T-helper 1 cell treated with Interleukin-12 subunit alpha and Interleukin-12 subunit beta and Interleukin-4 antibody, amounts not matched to agents 30 μg/mL and 1 μg/mL, for 36 hours (primary cell): ENCODE measurements at regions not wholly inside any gene's neighbourhood (a gene's known extent, or its start where the extent isn't known, plus 50 kb on each side); places are given as distances from the start of the nearest gene placed in this dataset.

Experiments used
- H3K27ac Mint-ChIP-seq: one replicate; pipeline ENCODE4 v1.8.0; 2021; ENCODE audit warnings: mild to moderate bottlenecking, mixed read lengths
- H3K27me3 Mint-ChIP-seq: one replicate; pipeline ENCODE4 v1.8.0; 2021; ENCODE audit warnings: low read depth, mixed read lengths
- H3K36me3 Mint-ChIP-seq: one replicate; pipeline ENCODE4 v1.8.0; 2021; ENCODE audit warnings: low read depth, mixed read lengths
- H3K4me1 Mint-ChIP-seq: one replicate; pipeline ENCODE4 v1.8.0; 2021; ENCODE audit warnings: low read depth, mixed read lengths
- H3K4me3 Mint-ChIP-seq: one replicate; pipeline ENCODE4 v1.8.0; 2021; ENCODE audit warnings: mild to moderate bottlenecking, moderate library complexity, mixed read lengths
- H3K9me3 Mint-ChIP-seq: one replicate; pipeline ENCODE4 v1.8.0; 2021; ENCODE audit warnings: mixed read lengths

GRCh38 chr1:11388617-11389016 is 90.3 kb upstream of the DISP3 start:
- no peak overlapping the region for H3K27ac Mint-ChIP-seq
- H3K4me1 Mint-ChIP-seq: peaks cover 10% of the 10 kb centered on the region
- H3K9me3 Mint-ChIP-seq: no peaks in the 10 kb centered on the region
- H3K36me3 Mint-ChIP-seq: no peaks in the 10 kb centered on the region
- peaks cover 31% of the 10 kb centered on the region for H3K27me3 Mint-ChIP-seq
- no peak overlapping the region for H3K4me3 Mint-ChIP-seq

DNA sequence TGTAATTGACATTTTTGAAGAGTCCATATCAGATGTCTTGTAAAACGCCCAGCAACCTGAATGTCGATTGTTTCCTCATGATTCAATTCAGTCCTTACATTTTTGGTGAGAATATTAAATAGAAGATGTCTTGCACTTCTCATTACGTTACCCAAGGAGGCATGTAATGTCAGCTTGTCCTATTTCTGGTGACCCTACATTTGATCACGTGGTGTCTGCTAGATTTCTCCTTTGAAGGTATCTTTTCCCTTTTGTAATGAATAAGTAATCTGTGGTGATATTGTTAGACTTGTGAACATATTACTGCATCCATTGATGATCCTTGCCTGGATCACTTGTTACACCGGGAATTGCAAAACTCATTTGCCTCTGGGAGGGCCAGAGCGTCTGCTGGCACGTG is 87.6 kb upstream of the DISP3 start:
- H3K36me3 Mint-ChIP-seq: no peaks in the 10 kb centered on the region
- H3K27me3 Mint-ChIP-seq: peaks cover 23% of the 10 kb centered on the region
- no peaks in the 10 kb centered on the region for H3K9me3 Mint-ChIP-seq
- H3K27ac Mint-ChIP-seq: no peak overlapping the region
- H3K4me1 Mint-ChIP-seq: peaks cover 3% of the 10 kb centered on the region
- no peak overlapping the region for H3K4me3 Mint-ChIP-seq

DNA sequence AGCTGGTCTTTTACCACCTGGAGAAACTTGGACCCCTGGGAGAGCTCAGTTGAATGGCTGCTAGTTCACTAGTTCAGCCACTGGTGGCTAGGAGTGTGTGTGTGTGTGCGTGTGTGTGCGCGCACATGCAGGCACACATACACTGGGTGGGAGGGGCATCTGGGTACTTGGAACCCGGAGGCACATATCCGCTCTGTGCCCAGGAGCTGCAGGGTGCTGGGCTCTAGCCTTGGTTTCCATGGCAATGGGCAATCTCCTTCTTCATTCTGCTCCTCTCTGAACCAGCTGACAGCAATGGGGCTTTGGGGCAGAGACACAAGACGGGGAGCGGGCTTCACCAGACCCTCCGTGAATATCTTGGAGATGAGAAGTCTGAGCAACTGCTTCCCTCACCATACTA is 87.1 kb upstream of the DISP3 start:
- Mint-ChIP-seq H3K4me1 (peaks cover 3% of the 10 kb centered on the region), H3K36me3 (no peaks in the 10 kb centered on the region), H3K9me3 (no peaks in the 10 kb centered on the region), H3K27ac (no peak overlapping the region), H3K27me3 (peaks cover 18% of the 10 kb centered on the region), H3K4me3 (no peak overlapping the region)

DNA sequence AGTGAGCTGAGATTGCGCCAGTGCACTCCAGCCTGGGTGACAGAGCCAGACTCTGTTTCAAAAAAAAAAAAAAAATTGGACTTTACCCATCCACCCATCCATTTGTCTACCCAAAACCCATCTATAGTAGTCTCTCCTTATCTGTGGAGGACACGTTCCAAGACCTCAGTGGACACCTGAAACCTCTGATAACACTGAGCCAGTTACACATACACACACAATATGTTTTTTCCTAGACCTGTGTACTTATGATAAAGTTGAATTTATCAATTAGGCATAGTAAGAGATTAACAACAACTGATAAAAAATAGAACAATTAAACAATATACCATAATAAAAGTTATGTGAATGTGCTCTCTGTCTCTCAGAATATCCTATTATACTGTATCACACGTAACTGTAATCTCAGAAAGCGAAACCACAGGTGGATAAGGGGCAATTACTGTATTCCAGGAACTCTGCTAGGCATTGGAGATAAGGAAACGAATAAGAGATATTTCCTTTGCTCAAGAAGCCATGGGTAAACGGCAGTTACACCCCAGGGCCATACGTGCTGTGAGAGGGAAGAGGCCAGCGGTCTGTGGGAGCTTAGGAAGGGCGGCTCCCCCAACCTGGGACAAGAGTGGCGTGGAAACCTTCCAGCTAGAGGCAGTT is 84.2 kb upstream of the DISP3 start:
- H3K27me3 Mint-ChIP-seq: peaks cover 14% of the 10 kb centered on the region
- H3K36me3 Mint-ChIP-seq: no peaks in the 10 kb centered on the region
- peaks cover 3% of the 10 kb centered on the region for H3K4me1 Mint-ChIP-seq
- H3K4me3 Mint-ChIP-seq: no peak overlapping the region
- H3K9me3 Mint-ChIP-seq: no peaks in the 10 kb centered on the region
- H3K27ac Mint-ChIP-seq: no peak overlapping the region

- Mint-ChIP-seq H3K27ac (no peak overlapping the region), H3K4me1 (peaks cover 3% of the 10 kb centered on the region), H3K27me3 (peaks cover 14% of the 10 kb centered on the region), H3K36me3 (no peaks in the 10 kb centered on the region), H3K4me3 (no peak overlapping the region), H3K9me3 (no peaks in the 10 kb centered on the region)
Observed at GRCh38 chr1:11395616-11396015, 83.3 kb upstream of the DISP3 start.

- H3K4me1 Mint-ChIP-seq: peaks cover 3% of the 10 kb centered on the region
- no peak overlapping the region for H3K27ac Mint-ChIP-seq
- H3K27me3 Mint-ChIP-seq: peaks cover 6% of the 10 kb centered on the region
- H3K36me3 Mint-ChIP-seq: no peaks in the 10 kb centered on the region
- no peaks in the 10 kb centered on the region for H3K9me3 Mint-ChIP-seq
- no peak overlapping the region for H3K4me3 Mint-ChIP-seq
Observed at GRCh38 chr1:11397151-11397901, 81.6 kb upstream of the DISP3 start.

- Mint-ChIP-seq H3K9me3 (peaks cover 10% of the 10 kb centered on the region), H3K27me3 (peaks cover 6% of the 10 kb centered on the region), H3K36me3 (no peaks in the 10 kb centered on the region), H3K4me3 (no peak overlapping the region), H3K27ac (no peak overlapping the region), H3K4me1 (peaks cover 3% of the 10 kb centered on the region)
Observed at GRCh38 chr1:11399250-11399649, 79.7 kb upstream of the DISP3 start.

DNA sequence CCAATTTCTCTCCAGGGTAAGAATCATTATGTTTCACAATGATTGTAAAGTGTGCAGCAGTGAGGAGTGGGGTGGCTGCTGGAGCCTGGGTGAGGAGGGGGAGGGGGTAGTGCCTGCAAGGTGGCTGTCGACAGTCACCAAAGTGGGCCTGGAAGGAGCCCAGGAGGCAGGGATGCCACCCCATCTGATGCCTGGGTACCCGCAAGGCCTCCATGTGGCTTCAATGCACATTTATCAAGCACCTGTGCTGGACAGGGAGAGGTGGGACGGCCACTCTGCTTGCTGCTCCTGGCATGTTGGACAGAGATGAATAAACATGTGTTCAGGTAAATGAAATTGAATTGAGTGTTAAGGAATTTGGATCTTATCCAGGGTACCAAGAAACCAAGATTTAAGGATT is 78.8 kb upstream of the DISP3 start:
- H3K4me3 Mint-ChIP-seq: no peak overlapping the region
- no peaks in the 10 kb centered on the region for H3K36me3 Mint-ChIP-seq
- no peaks in the 10 kb centered on the region for H3K4me1 Mint-ChIP-seq
- no peak overlapping the region for H3K27ac Mint-ChIP-seq
- peaks cover 10% of the 10 kb centered on the region for H3K9me3 Mint-ChIP-seq
- H3K27me3 Mint-ChIP-seq: peaks cover 6% of the 10 kb centered on the region

- H3K9me3 Mint-ChIP-seq: peaks cover 10% of the 10 kb centered on the region
- peaks cover 6% of the 10 kb centered on the region for H3K27me3 Mint-ChIP-seq
- H3K4me1 Mint-ChIP-seq: no peaks in the 10 kb centered on the region
- no peak overlapping the region for H3K27ac Mint-ChIP-seq
- H3K36me3 Mint-ChIP-seq: no peaks in the 10 kb centered on the region
- no peak overlapping the region for H3K4me3 Mint-ChIP-seq
Observed at GRCh38 chr1:11400567-11400966, 78.4 kb upstream of the DISP3 start.

- peak overlapping the region; percentile 42 for H3K4me3 Mint-ChIP-seq
- peaks cover 15% of the 10 kb centered on the region for H3K36me3 Mint-ChIP-seq
- H3K4me1 Mint-ChIP-seq: peaks cover 28% of the 10 kb centered on the region
- peaks cover 46% of the 10 kb centered on the region for H3K9me3 Mint-ChIP-seq
- H3K27ac Mint-ChIP-seq: peak overlapping the region; percentile 58
- H3K27me3 Mint-ChIP-seq: no peaks in the 10 kb centered on the region
Observed at GRCh38 chr1:11406845-11407244, 72.1 kb upstream of the DISP3 start.

- Mint-ChIP-seq H3K27ac (peak overlapping the region; percentile 58), H3K27me3 (no peaks in the 10 kb centered on the region), H3K4me3 (peak overlapping the region; percentile 42), H3K9me3 (peaks cover 46% of the 10 kb centered on the region), H3K36me3 (peaks cover 15% of the 10 kb centered on the region), H3K4me1 (peaks cover 28% of the 10 kb centered on the region)
Observed at GRCh38 chr1:11407301-11407994, 71.5 kb upstream of the DISP3 start.

GRCh38 chr1:11412141-11412540 is 66.8 kb upstream of the DISP3 start:
- peaks cover 21% of the 10 kb centered on the region for H3K4me1 Mint-ChIP-seq
- H3K27ac Mint-ChIP-seq: no peak overlapping the region
- peaks cover 7% of the 10 kb centered on the region for H3K36me3 Mint-ChIP-seq
- no peak overlapping the region for H3K4me3 Mint-ChIP-seq
- no peaks in the 10 kb centered on the region for H3K27me3 Mint-ChIP-seq
- H3K9me3 Mint-ChIP-seq: peaks cover 22% of the 10 kb centered on the region

GRCh38 chr1:11413986-11414391 is 65.0 kb upstream of the DISP3 start:
- peaks cover 8% of the 10 kb centered on the region for H3K4me1 Mint-ChIP-seq
- H3K27ac Mint-ChIP-seq: no peak overlapping the region
- no peaks in the 10 kb centered on the region for H3K27me3 Mint-ChIP-seq
- H3K36me3 Mint-ChIP-seq: peaks cover under 1% of the 10 kb centered on the region
- no peak overlapping the region for H3K4me3 Mint-ChIP-seq
- peaks cover 7% of the 10 kb centered on the region for H3K9me3 Mint-ChIP-seq

- peaks cover 4% of the 10 kb centered on the region for H3K9me3 Mint-ChIP-seq
- H3K4me3 Mint-ChIP-seq: no peak overlapping the region
Observed at GRCh38 chr1:11414926-11415538, 63.9 kb upstream of the DISP3 start.

More at GRCh38 chr1:11414926-11415538, 63.9 kb upstream of the DISP3 start:
- Mint-ChIP-seq H3K36me3 (no peaks in the 10 kb centered on the region), H3K27ac (no peak overlapping the region), H3K27me3 (no peaks in the 10 kb centered on the region), H3K4me1 (peaks cover 6% of the 10 kb centered on the region)
